HG03025 (cell line): ENCODE measurements at regions not wholly inside any gene's neighbourhood (a gene's known extent, or its start where the extent isn't known, plus 50 kb on each side); places are given as distances from the start of the nearest gene placed in this dataset.
"Not testable (repeated sequence)": the region's sequence is repeated elsewhere in the genome, so short reads cannot be mapped to it uniquely, and the experiment has no call there.

Experiments
- ATAC-seq: cut with Tn5 transposase; IDR thresholded peaks from one replicate; pipeline ENCODE4 v1.9.1; 2021; ENCODE audit warnings: mild to moderate bottlenecking, moderate library complexity; ENCODE audit not compliant: unreplicated experiment, low FRiP score

DNA sequence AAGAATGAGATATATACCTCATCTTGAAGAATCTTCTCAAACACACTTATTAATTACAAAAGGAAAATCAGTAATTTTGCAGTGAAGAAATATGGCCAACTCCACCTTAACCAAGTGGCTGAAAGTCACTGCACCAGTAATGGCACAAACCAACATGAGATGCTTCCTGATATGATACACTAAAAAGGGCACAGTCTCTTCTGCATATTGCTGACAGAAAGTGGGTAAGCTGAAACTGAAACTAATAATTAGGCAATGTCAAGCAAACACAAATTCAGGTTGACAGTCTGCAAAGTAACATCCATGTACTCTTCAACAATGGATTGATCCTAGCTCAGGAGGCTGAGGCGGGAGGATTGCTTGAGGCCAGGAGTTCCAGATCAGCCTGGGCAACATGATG lies 56.1 kb downstream of the ZNF22 start:
- ATAC-seq = not testable (repeated sequence)

DNA sequence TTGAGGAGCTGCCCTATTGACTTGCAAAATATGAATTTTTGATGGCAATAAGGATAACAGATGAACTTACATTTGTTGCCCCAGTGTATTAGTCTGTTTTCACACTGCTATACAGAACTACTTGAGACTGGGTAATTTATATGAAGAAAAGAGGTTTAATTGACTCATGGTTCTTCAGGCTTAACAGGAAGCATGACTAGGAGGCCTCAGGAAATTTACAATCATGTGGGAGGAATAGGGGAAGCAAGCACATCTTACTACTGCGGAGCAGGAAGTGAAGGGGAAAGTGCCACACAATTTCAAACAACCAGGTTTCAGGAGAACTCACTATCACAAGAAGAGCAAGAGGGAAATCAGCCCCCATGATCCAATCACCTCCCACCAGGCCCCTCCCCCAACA lies 57.9 kb downstream of the ZNF22 start:
- no peak for ATAC-seq

DNA sequence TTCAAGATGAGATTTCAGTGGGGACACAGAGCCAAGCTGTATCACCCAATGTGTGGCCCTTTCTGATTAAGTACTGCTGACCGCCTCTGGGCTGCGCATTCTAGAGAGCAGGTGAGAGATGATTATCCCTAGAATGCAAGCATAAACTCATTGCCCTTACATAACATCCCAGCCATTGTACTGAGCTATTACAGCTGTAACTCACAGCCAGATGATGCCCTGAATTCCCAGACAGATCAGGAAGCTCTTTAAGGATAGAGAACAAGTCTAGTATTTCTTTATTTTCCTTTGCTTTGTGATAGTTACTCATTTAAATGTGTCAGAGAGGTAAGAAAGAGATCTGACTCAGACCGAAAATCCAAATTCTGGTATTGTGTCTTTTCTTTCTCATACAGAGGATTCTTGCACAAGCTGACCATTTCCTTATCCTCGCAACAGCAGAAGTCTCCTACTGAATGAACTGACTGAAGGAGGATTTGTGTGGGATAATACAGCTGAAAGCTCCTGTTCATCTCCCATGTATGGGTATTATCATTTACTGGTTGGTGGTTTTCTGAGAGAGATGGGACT lies 58.4 kb downstream of the ZNF22 start:
- ATAC-seq = no peak

DNA sequence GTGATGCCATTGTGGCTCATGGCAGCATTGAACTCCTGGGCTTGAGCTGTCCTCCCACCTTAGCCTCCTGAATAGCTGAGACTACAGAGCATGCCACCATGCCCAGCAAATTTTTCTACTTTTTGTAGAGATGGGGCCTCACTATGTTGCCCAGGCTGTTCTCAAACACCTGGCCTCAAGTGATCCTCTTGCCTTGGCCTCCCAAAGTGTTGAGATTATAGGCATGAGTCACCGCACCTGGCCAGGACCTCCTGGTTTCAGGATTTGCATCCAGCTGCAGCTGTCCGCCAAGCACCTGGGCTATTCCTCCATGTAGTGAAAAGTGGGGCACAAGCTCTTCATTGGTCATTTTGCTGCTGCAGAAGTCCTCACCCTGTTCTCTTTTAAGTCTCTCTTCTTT lies 58.9 kb downstream of the ZNF22 start:
- no peak for ATAC-seq

DNA sequence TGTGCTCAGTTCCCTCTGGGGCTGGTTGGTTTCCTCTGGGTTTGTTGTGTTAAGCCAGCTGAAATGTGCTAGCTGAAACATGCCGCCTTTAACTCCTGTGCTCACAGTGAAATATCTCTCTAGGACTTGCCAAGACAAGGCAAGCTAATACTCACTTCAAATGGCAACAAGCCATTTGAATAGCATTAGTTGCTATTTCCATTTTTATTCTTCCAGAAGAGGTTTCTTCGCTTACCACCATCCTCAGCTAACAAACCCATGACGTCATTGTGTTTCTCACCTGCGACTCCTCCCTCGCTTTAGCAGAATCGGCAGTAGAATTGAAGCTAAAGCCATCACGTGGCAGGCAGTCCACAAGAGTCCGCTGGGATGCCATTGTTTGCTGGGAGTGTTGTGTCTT lies 61.3 kb downstream of the ZNF22 start:
- ATAC-seq = no peak

DNA sequence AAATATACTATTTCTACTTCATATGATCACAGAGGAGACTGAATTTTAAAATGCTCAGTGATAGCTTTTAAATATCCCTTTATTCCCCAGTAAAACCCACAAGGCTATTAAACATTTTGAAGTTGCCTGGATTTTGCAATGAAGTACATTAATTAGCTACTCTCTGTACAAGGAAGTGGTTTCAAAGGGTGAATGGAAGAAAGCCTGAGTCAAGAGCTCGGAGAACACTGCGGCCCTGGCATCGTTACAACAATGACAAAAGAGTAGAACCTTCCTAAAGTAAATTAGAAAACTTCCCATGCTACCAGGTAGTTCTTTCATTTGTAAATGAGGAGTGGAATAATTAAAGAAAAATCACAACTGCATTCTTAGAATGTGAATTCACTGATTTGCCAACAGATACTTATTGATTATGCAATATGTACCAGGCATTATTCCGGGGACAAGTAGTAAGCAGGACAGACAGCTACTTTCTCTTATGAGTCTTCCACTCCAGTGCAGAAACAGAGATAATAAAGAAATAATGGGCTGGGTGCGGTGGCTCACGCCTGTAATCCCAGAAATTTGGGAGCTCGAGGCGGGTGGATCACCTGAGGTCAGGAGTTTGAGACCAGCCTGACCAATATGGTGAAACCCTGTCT lies 63.0 kb downstream of the ZNF22 start:
- ATAC-seq = no peak

DNA sequence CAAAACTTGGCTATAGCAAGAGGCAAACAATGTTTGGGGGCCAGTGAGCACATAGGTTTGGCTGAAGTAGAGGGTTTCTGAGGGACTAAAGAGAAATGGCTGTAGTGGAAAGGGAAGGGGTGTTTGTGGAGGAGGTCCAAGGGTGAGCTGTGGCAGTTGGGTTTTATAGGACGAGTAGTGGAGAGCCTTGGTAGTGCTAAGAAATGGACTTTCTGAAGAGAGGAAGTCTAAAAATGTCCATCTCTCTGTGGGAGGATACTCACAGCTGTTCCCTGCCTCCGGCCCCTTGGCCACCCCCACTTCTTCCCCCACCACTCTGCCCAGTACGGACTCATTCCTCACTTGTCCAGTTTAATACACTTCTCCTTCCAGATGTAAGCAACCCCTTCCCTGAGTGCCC lies 64.3 kb downstream of the ZNF22 start:
- no peak for ATAC-seq

DNA sequence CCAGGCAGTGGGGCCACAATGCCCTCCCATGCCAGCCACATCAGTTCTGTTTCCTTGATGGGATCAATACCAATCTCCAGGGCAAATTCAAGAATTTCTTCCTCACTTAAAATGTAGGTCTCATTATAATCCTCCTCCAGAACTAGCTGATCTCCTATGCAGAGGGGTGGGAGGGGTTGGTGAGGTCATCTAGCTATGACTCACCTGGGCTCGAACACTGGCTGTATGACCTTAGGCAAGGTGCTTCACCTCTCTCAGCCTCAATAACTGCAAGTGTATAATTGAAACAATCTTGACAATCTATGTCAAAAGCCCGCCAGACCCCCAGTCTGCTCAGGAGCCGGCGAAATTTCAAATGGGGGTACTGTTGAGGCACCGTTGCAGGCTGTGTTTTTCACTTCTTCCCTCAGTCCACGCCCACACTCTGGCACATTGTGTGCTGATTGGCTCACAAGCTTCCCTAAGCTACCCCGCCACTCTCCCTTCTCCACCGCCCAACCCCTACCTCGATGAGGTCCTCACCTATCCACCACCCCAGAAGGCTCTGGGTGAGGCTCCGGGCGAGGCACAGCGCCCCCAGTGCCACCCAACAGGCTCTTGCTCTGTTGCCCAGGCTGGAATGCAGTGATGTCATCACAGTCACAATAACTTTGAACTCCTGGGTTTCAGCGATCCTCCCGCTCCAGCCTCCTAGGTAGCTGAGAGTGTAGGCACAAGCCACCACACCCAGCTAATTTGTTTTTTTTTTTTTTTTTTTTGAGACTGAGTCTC lies 70.5 kb downstream of the ZNF22 start:
- no peak for ATAC-seq

DNA sequence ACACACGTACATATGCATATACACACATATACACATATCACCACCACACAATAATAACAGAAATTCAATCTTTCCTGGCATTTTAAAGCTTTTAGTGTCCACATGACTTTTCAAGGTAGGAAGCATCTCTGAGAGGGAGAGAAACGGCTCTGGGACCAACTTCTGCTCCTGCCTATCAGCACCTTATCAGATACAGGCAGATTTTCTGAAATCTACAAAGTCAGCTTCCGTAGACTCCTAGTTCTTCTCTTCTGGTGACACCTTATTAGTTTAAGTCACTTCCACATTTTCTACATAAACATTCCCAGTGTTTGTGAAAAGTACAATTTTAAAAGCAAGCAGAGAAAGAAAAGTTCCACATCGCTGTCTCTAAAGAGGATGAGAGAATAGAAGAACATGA lies 74.5 kb downstream of the ZNF22 start:
- no peak for ATAC-seq

DNA sequence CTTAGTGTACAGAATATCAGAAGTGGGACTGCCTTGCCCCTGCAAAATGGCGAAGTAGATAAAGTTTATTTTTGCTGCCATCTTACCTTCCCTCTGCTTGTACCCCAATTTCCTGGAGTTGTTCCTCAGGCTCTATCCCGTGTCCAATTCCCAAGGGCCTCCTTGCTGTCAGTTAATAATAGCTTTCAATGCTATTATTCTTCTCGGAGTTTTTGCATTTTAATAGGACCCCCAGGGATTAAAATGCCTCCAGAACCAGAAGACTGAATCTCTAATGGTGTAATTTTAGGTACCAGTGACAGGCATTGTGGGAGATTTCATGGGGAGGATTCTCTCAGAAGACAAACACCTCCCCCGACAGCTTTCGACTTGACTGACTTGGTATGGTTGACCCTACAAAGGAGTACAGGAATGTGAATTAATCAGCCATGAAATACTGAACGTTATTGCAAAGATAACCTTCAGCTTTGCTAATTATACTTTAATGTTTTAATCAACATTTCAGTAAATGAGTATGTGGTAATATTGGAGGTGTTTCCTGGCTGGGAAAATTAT lies 75.2 kb downstream of the ZNF22 start:
- ATAC-seq = no peak

DNA sequence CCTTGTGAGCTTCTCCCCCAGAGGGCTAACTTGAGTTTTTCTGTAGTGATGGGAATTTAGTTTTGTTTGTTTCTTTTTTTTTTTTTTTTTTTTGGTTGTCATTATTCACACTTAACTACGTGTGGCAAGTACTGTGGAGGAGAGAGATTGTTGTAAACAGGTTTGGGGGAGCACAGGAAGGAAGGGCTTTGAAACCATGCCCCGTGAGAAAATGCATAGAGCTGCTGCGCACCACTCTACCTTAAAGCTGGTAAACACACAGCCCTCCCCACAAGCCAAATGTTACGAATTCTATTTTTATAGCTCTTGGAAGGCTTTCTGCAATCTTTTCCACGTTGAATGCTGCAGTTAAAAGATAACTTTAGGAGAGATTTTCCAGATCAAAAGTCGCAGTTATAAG lies 76.2 kb downstream of the ZNF22 start:
- ATAC-seq = no peak

DNA sequence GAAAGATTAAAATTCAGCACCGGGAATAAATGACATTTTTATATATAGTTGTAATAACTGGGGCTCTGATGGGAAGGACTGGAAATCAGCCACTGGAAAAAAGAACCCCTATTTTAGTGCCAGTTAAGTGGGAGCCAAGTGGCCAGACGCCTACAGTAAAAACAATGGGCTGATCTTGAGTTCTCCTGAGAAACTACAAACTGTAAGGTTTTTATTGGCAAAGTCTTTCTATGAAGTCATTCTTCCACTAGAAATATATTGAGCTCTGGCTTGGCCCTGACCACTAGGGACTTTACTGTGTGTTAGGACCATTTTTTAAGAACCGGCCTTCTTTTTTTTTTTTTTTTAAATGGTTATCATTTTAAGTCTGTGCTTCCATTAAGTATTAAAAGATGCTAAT lies 79.6 kb downstream of the ZNF22 start:
- ATAC-seq = no peak

DNA sequence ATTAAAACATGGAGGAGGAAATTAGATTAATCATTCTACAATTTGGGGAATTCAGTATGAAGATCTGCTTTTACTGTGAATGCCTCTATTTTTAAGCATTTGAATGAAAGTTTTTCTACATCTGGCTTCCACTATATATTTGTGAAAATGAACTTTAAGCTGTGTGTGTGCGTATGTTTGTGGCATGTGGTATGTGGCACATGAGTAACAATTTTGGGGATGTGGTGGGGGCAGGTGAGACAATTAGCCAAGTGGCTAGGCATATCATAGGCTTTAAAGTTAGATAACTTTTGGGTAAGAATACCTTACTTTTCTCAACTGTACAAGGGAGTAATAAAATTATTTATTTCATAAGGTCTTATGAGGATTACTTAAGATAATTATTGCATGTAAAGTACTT lies 81.5 kb downstream of the ZNF22 start:
- no peak for ATAC-seq

DNA sequence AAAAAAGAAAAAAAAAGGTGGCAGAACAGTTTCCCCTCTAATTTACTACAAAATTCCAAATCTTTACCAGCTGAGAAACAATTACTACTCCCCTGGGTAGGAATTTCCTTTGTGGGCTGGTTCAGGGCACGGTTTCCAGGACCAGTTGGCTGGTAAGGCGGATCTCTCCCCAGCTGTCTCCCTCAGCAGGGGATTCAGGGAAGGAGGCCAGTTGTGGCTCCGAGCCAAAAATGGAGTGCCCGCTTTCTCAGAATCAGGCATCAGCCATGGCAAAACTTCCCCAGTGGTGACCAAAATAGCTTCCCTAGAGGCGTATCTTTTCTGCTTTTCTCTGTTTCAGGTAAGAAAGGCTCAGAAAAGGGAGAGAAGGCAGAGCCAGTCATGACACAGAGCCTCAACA lies 91.2 kb downstream of the ZNF22 start:
- no peak for ATAC-seq

DNA sequence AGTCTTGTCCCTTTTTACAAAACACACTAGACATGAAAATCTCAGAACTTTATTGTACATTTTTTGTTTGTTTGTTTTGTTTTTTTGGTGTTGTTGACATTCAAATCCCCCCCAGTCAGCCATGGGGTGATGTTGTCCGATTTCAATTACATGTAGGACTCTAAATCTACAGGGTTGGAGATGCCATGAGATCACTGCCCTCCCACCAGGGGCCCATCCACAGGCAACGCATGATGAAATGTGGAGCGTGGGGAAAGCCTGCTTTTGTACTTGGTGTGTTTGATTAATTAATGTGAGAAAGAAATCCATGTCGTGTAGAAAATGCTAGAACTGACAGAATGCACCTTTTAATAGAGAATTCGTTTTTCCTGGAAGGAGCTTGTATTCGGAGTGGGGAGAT lies 93.2 kb downstream of the ZNF22 start:
- no peak for ATAC-seq

DNA sequence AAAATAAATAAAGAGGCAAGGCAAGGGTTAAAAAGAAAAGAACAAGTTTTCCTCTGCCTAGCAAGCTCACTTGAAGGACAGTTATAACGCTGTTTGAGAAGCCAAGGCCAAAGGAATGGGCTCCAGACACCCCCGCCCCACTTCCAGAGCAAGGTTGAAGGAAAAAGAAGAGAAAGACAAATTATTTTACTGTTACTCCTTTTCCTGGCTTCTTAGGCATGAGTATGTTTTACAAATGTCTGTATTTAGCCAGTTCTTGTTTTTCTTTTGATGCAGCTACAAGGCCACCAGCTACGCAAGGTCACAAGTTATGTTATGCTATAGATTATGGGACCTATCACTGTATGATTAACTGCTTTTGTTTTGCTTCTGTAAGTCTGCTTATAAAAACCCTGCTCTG lies 94.6 kb downstream of the ZNF22 start:
- no peak for ATAC-seq

DNA sequence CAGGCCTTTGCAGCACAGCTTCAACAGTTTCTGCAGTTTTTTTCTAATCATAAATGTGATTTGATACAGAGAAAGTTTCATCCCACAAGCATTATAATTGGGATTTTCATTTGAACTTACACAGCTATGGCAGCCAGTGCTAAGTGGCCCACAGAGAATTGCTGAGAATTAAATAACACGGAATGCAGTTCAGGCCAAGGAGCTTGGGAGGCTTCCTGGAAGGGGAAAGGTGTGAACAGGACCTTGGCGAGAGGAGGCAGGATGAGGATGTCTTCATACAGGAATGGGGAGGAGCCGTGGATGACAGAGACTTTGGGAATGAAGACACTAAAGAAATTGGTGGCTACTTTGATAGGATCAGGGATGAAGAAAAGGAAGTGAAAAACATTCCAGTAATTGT lies 95.3 kb downstream of the ZNF22 start:
- ATAC-seq = no peak

DNA sequence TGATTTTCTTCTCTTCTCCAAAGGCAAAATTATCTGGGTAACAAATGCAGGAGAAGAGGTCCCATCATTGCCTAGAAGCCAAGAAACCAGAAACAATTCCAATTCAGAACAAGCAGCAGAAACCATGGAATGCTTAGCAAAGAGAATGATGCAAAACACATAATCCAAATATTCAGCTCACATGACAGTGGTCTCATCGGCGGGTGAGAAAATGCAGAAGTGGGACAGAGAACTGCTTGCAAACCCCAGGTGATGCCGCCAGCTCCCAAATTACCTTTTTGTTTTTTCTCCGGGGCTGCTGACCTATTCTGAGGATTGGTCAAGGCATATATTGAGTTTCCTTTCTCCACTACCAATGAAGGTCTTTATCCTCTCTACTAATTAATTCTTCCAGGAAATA lies 99.7 kb downstream of the ZNF22 start:
- no peak for ATAC-seq

DNA sequence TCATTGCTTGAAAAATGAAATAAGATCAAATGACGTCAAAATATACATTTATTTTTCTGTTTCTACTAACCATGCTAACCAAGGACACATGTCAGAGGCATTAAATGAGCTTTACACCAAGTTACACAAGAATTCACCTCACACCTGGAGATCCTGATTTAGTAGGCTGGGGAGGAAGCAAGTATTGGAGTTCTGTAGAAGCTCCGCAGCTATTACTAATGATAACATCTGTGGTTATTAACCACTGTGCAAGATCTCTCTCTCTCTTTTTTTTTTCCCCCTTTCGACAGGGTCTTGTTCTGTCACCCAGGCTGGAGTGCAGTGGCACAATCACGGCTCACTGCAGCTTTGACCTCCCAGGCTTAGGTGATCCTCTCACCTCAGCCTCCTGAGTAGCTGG lies 104.0 kb downstream of the ZNF22 start:
- no peak for ATAC-seq

DNA sequence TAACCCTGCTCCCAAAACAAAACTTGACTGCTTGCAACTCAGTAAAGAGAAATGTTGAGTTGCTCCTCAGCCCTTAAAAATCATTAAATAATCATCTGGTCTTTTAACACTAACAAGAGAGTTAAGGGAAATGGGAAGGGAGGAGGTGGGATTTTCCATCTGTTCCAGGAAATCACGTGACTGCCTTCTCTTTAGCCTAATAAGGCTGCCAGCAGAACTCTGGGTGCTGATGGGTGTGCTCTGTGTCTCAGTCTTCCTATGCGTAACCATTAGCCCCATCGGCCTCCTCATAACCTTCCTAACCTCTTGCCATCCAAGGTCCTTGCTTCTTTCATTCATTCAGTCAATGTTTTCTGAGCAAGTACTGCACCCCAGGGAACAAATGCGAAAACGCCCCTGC lies 104.6 kb downstream of the ZNF22 start:
- ATAC-seq = not testable (repeated sequence)

DNA sequence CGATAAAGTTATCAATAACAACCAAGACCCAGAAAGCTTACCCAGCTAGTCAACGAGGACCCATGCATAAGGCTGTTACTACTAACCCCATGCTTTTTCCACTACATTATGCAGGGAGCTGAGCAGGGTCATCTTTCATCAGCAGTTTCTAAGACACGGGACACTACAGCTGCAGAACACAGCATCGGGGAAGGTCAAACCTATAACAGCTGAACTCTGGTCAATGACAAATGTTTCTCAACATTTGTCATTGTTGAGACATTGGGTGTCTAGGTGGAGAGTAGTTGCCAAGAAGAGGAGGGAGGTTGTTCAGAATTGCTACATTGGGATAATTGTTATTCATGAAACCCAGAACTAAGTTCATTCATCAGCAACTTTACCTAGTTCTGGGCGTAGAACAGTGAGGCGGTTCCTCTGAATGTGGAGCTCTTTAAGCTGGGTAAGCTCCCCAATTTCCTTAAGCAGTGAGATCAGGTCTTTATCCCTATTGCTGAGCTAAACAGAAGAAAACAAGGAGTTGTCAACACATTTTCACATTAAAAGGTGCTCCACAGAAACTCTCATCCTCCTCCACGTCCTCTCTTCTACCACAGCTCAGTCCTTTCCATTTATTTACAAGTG lies 105.6 kb downstream of the ZNF22 start:
- ATAC-seq = no peak
